ENCODE measurements at regions not wholly inside any gene's neighbourhood (a gene's known extent, or its start where the extent isn't known, plus 50 kb on each side); places are given as distances from the start of the nearest gene placed in this dataset.

DNA sequence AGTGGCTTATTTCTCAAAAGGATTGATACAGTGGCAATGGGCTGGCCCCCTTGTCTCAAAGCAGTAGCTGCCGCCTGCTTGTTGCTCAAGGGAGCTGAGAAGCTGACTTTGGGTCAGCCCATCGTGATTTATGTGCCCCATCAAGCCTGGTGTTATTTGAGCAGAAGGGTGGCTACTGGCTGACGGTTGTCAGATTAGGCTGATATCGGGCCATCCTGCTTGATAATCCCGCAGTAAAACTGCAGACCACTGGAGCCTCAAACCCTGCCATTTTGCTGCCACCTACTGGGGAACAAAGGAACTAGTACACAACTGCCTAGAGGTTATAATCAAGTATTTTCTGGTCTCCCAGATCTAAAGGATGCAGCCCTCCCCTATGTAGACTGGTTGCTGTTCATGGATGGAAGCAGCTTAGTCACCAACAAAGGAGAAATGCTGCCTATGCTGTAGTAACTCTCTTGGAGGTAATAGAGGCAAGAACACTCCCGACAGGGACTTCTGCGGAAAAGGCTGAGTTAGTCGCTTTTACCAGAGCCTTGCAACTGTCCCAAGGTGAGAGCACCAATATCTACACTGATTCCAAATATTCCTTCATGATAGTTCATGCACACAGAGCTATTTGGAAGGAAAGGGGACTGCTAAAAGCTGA, 65.9 kb upstream of the ZNF92 start:
- no peaks in the 10 kb centered on the region for H3F3A ChIP-seq (ENCODE audit: low read depth)
- H3K36me3 ChIP-seq (ENCODE audit: insufficient read depth, low read length): no peaks in the 10 kb centered on the region
- TF ChIP-seq EZH2phosphoT487 (IDR thresholded peaks at IDR 0.05; ENCODE audit: borderline replicate concordance): no peak
- TF ChIP-seq, protein P1, sequence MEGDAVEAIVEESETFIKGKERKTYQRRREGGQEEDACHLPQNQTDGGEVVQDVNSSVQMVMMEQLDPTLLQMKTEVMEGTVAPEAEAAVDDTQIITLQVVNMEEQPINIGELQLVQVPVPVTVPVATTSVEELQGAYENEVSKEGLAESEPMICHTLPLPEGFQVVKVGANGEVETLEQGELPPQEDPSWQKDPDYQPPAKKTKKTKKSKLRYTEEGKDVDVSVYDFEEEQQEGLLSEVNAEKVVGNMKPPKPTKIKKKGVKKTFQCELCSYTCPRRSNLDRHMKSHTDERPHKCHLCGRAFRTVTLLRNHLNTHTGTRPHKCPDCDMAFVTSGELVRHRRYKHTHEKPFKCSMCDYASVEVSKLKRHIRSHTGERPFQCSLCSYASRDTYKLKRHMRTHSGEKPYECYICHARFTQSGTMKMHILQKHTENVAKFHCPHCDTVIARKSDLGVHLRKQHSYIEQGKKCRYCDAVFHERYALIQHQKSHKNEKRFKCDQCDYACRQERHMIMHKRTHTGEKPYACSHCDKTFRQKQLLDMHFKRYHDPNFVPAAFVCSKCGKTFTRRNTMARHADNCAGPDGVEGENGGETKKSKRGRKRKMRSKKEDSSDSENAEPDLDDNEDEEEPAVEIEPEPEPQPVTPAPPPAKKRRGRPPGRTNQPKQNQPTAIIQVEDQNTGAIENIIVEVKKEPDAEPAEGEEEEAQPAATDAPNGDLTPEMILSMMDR (conservative IDR thresholded peaks at IDR 0.05; ENCODE audit: low read length): peak; percentile 88
- H2AFZ ChIP-seq (ENCODE audit: low read length): peak overlapping the region; percentile 53; the same call in 1 of the 2 replicates
- H3K9ac ChIP-seq (ENCODE audit: low read depth, low read length, poor library complexity, severe bottlenecking): no peak overlapping the region
- H3K9me3 ChIP-seq (ENCODE audit: insufficient read depth, low read depth, low read length): no peaks in the 10 kb centered on the region
- H3K9me2 ChIP-seq (replicated peaks; ENCODE audit: low read depth, low read length): no peaks in the 10 kb centered on the region
- H4K20me1 ChIP-seq (ENCODE audit: insufficient read depth, low read length, poor library complexity, severe bottlenecking): no peaks in the 10 kb centered on the region
- peaks cover 16% of the 10 kb centered on the region for H3K4me1 ChIP-seq (ENCODE audit: insufficient read depth, low read length, poor library complexity, severe bottlenecking)
- H3K79me2 ChIP-seq (ENCODE audit: insufficient read depth, low read length): no peaks in the 10 kb centered on the region
- peak overlapping the region; percentile 56 for H3K4me2 ChIP-seq (ENCODE audit: low read depth, low read length, poor library complexity, severe bottlenecking)
- no peaks in the 10 kb centered on the region for H3K27me3 ChIP-seq (ENCODE audit: insufficient read depth, low read length, poor library complexity, severe bottlenecking)
- H3K4me3 ChIP-seq (ENCODE audit: low read length, poor library complexity, severe bottlenecking): no peak overlapping the region

DNA sequence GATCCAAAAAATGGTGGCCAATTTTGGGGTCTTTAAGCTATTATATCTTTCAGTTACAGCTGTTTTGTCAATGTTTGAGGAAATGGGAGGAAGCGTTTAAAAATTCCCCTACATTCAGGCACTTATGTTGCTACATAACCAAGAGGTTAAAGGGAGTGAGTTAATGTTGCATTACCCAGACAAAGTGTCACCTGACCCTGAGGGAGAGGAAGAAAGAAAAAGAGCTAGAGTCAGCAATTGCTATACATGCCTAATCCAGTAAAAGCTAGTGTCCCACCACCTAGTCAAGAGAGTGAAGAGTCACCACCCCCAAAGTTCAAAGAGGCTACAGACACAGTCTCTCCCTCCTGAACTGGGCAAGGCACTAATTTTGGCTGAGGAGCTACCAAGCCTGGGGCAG, 69.5 kb upstream of the ZNF92 start:
- no peak overlapping the region for H3K9ac ChIP-seq (ENCODE audit: low read depth, low read length, poor library complexity, severe bottlenecking)
- H2AFZ ChIP-seq (ENCODE audit: low read length): peak overlapping the region; percentile 30; the same call in 1 of the 2 replicates
- no peak for TF ChIP-seq EZH2phosphoT487 (IDR thresholded peaks at IDR 0.05; ENCODE audit: borderline replicate concordance)
- TF ChIP-seq, protein P1 (conservative IDR thresholded peaks at IDR 0.05; ENCODE audit: low read length): no peak

DNA sequence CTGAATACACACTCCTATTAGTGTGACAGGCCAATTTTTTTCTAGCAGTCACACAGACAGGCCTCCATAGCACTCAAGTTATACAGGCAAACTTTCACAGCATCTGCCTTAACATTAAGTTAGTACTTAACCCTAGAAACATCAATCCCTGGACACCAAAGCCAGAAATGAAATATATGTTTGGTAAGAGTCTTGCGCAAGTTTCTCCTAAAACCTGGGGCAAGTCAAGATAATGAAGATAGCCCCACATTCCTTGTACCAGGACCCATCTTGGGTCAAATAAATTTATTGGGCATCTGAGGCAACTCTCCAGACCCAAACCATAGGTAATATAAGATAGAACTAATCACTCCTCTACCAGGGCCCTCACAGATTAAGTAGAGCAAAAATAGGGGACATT, 70.8 kb upstream of the ZNF92 start:
- Histone ChIP-seq H3K79me2 (ENCODE audit: insufficient read depth, low read length) (no peaks in the 10 kb centered on the region), H3K9ac (ENCODE audit: low read depth, low read length, poor library complexity, severe bottlenecking) (no peak overlapping the region), H3K4me3 (ENCODE audit: low read length, poor library complexity, severe bottlenecking) (no peak overlapping the region), H3F3A (ENCODE audit: low read depth) (0 out of 2 replicates have a peak, but pooled peaks cover 4% of the 10 kb centered on the region), H4K20me1 (ENCODE audit: insufficient read depth, low read length, poor library complexity, severe bottlenecking) (no peaks in the 10 kb centered on the region), H3K36me3 (ENCODE audit: insufficient read depth, low read length) (no peaks in the 10 kb centered on the region), H3K27me3 (ENCODE audit: insufficient read depth, low read length, poor library complexity, severe bottlenecking) (no peaks in the 10 kb centered on the region), H3K4me2 (ENCODE audit: low read depth, low read length, poor library complexity, severe bottlenecking) (no peak overlapping the region), H3K9me3 (ENCODE audit: insufficient read depth, low read depth, low read length) (no peaks in the 10 kb centered on the region), H3K9me2 (replicated peaks; ENCODE audit: low read depth, low read length) (no peaks in the 10 kb centered on the region), H2AFZ (ENCODE audit: low read length) (no peak overlapping the region), H3K4me1 (ENCODE audit: insufficient read depth, low read length, poor library complexity, severe bottlenecking) (peaks cover 28% of the 10 kb centered on the region)
- TF ChIP-seq EZH2phosphoT487 (IDR thresholded peaks at IDR 0.05; ENCODE audit: borderline replicate concordance): no peak
- TF ChIP-seq, protein P1 (conservative IDR thresholded peaks at IDR 0.05; ENCODE audit: low read length): no peak

More for the DNA sequence above, 69.5 kb upstream of the ZNF92 start:
- Histone ChIP-seq H3K9me2 (replicated peaks; ENCODE audit: low read depth, low read length) (no peaks in the 10 kb centered on the region), H3K27me3 (ENCODE audit: insufficient read depth, low read length, poor library complexity, severe bottlenecking) (no peaks in the 10 kb centered on the region), H3F3A (ENCODE audit: low read depth) (0 out of 2 replicates have a peak, but pooled peaks cover 4% of the 10 kb centered on the region), H3K79me2 (ENCODE audit: insufficient read depth, low read length) (no peaks in the 10 kb centered on the region), H4K20me1 (ENCODE audit: insufficient read depth, low read length, poor library complexity, severe bottlenecking) (no peaks in the 10 kb centered on the region), H3K9me3 (ENCODE audit: insufficient read depth, low read depth, low read length) (no peaks in the 10 kb centered on the region), H3K4me2 (ENCODE audit: low read depth, low read length, poor library complexity, severe bottlenecking) (no peak overlapping the region), H3K4me1 (ENCODE audit: insufficient read depth, low read length, poor library complexity, severe bottlenecking) (peaks cover 28% of the 10 kb centered on the region), H3K4me3 (ENCODE audit: low read length, poor library complexity, severe bottlenecking) (no peak overlapping the region), H3K36me3 (ENCODE audit: insufficient read depth, low read length) (no peaks in the 10 kb centered on the region)
